Liver (tissue), 8 donors: ENCODE measurements at regions not wholly inside any gene's neighbourhood (a gene's known extent, or its start where the extent isn't known, plus 50 kb on each side); places are given as distances from the start of the nearest gene placed in this dataset.

Experiments used
- DNase-seq: peaks from one replicate; pipeline ENCODE4 v3.0.0-alpha.2; 2017; ENCODE audit warnings: low spot score
- H3K27ac ChIP-seq, 2 donors: one replicate each; pipeline ENCODE4 v1.7.0; 2013; ENCODE audit warnings: inconsistent platforms in 2 of 2, low read length in 2 of 2, control low read depth in 1 of 2, low read depth in 1 of 2, mild to moderate bottlenecking in 1 of 2
- H3K27me3 ChIP-seq, 4 donors: one replicate each; pipeline versions ENCODE4 v1.6.1 to v1.7.0; 2013; ENCODE audit warnings: low read length in 3 of 4, inconsistent platforms in 1 of 4, mild to moderate bottlenecking in 1 of 4, moderate library complexity in 1 of 4; ENCODE audit not compliant: control insufficient read depth in 4 of 4, insufficient read depth in 4 of 4
- H3K36me3 ChIP-seq, 4 donors: one replicate each; pipeline versions ENCODE4 v1.6.1 to v1.7.0; 2013; ENCODE audit warnings: low read length in 3 of 4, mild to moderate bottlenecking in 3 of 4, low read depth in 1 of 4, moderate library complexity in 1 of 4; ENCODE audit not compliant: control insufficient read depth in 4 of 4, insufficient read depth in 3 of 4
- H3K4me1 ChIP-seq, 4 donors: one replicate each; pipeline versions ENCODE4 v1.6.1 to v1.7.0; 2013; ENCODE audit warnings: low read length in 3 of 4, mild to moderate bottlenecking in 3 of 4, moderate library complexity in 1 of 4; ENCODE audit not compliant: control insufficient read depth in 4 of 4, insufficient read depth in 4 of 4
- H3K4me3 ChIP-seq, 3 donors: one replicate each; pipeline versions ENCODE4 v1.6.1 to v1.7.0; 2013; ENCODE audit warnings: low read length in 3 of 3, control low read depth in 1 of 3, low read depth in 1 of 3, mild to moderate bottlenecking in 1 of 3
- H3K9ac ChIP-seq, 2 donors: one replicate each; pipeline ENCODE4 v1.7.0; 2013; ENCODE audit warnings: low read length in 2 of 2, mild to moderate bottlenecking in 2 of 2, moderate library complexity in 2 of 2, control low read depth in 1 of 2, low read depth in 1 of 2
- H3K9me3 ChIP-seq, 4 donors: one replicate each; pipeline versions ENCODE4 v1.6.1 to v1.7.0; 2013; ENCODE audit warnings: low read length in 3 of 4; ENCODE audit not compliant: control insufficient read depth in 4 of 4
- EGR1 ChIP-seq, 2 donors: IDR thresholded peaks; 2 replicates each; pipeline ENCODE4 v1.6.1; 2016 to 2018; ENCODE audit warnings: antibody characterized with exemption in 2 of 2, low read depth in 2 of 2
- FOXA1 ChIP-seq: IDR thresholded peaks from 2 replicates; pipeline ENCODE4 v1.6.1; 2016; ENCODE audit warnings: antibody characterized with exemption
- FOXA2 ChIP-seq: IDR thresholded peaks from 2 replicates; pipeline ENCODE4 v1.6.1; 2016; ENCODE audit warnings: antibody characterized with exemption
- GABPA ChIP-seq, 2 donors: IDR thresholded peaks in 1 of 2; conservative IDR thresholded peaks in 1 of 2; 2 replicates each; pipeline ENCODE4 v1.6.1; 2016; ENCODE audit warnings: antibody characterized with exemption in 2 of 2, mild to moderate bottlenecking in 1 of 2, moderate library complexity in 1 of 2
- HNF4A ChIP-seq, 2 donors: conservative IDR thresholded peaks; 2 replicates each; pipeline ENCODE4 v1.6.1; 2016; ENCODE audit warnings: antibody characterized with exemption in 2 of 2, mild to moderate bottlenecking in 2 of 2
- JUND ChIP-seq, 2 donors: IDR thresholded peaks; 2 replicates each; pipeline ENCODE4 v1.6.1; 2016; ENCODE audit warnings: antibody characterized with exemption in 2 of 2
- NR2F2 ChIP-seq: IDR thresholded peaks from 2 replicates; pipeline ENCODE4 v1.6.1; 2016; ENCODE audit warnings: antibody characterized with exemption
- RAD21 ChIP-seq, 2 donors: IDR thresholded peaks; 2 replicates each; pipeline ENCODE4 v1.6.1; 2016; ENCODE audit warnings: antibody characterized with exemption in 2 of 2, mild to moderate bottlenecking in 2 of 2
- RXRA ChIP-seq, 2 donors: IDR thresholded peaks; 2 replicates each; pipeline ENCODE4 v1.6.1; 2017 to 2018; ENCODE audit warnings: antibody characterized with exemption in 2 of 2, mild to moderate bottlenecking in 1 of 2
- SP1 ChIP-seq: IDR thresholded peaks from 2 replicates; pipeline ENCODE4 v1.6.1; 2018; ENCODE audit warnings: antibody characterized with exemption, mild to moderate bottlenecking
- TAF1 ChIP-seq: conservative IDR thresholded peaks from 2 replicates; pipeline ENCODE4 v1.6.1; 2016; ENCODE audit warnings: antibody characterized with exemption, mild to moderate bottlenecking
- WGBS: extraction: QIAGEN DNeasy Blood & Tissue Kit; methylation state at CpG from one replicate; pipeline ENCODE4 v1.1.7; 2013; 5-methylcytosine and 5-hydroxymethylcytosine counted together
- TF ChIP-seq, protein P1 (sequence below): IDR thresholded peaks from 2 replicates; pipeline ENCODE4 v1.6.1; 2016; ENCODE audit warnings: antibody characterized with exemption, mild to moderate bottlenecking
- TF ChIP-seq, protein P2 (sequence below): IDR thresholded peaks from 2 replicates; pipeline ENCODE4 v1.6.1; 2016; ENCODE audit warnings: antibody characterized with exemption
- TF ChIP-seq, protein P3 (sequence below): fragments of 150-350 bp; IDR thresholded peaks from 2 replicates; pipeline ENCODE4 v1.5.1; 2017; ENCODE audit warnings: improper control_type of control experiment, low read depth, low read length; ENCODE audit not compliant: missing input control
- TF ChIP-seq, protein P4 (sequence below): IDR thresholded peaks from 2 replicates; pipeline ENCODE4 v1.6.1; 2016; ENCODE audit warnings: antibody characterized with exemption
- donor health status: healthy.
- donor health status: healthy.
- donor health status: healthy.
- donor health status: healthy.
- donor health status: healthy.

GRCh38 chr10:106214243-106214642 lies 950.3 kb downstream of the SORCS1 start:
- H3K36me3 ChIP-seq, result no peaks in the 10 kb centered on the region
- WGBS, result 36% methylated on average over 2 of the region's 2 CpGs
- no peak overlapping the region for H3K4me3 ChIP-seq
- TF ChIP-seq, protein P1, sequence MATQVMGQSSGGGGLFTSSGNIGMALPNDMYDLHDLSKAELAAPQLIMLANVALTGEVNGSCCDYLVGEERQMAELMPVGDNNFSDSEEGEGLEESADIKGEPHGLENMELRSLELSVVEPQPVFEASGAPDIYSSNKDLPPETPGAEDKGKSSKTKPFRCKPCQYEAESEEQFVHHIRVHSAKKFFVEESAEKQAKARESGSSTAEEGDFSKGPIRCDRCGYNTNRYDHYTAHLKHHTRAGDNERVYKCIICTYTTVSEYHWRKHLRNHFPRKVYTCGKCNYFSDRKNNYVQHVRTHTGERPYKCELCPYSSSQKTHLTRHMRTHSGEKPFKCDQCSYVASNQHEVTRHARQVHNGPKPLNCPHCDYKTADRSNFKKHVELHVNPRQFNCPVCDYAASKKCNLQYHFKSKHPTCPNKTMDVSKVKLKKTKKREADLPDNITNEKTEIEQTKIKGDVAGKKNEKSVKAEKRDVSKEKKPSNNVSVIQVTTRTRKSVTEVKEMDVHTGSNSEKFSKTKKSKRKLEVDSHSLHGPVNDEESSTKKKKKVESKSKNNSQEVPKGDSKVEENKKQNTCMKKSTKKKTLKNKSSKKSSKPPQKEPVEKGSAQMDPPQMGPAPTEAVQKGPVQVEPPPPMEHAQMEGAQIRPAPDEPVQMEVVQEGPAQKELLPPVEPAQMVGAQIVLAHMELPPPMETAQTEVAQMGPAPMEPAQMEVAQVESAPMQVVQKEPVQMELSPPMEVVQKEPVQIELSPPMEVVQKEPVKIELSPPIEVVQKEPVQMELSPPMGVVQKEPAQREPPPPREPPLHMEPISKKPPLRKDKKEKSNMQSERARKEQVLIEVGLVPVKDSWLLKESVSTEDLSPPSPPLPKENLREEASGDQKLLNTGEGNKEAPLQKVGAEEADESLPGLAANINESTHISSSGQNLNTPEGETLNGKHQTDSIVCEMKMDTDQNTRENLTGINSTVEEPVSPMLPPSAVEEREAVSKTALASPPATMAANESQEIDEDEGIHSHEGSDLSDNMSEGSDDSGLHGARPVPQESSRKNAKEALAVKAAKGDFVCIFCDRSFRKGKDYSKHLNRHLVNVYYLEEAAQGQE, result no peak
- TF ChIP-seq GABPA (IDR thresholded peaks at IDR 0.05 in 1 of 2, conservative IDR thresholded peaks at IDR 0.05 in 1 of 2) (no peak), JUND (IDR thresholded peaks at IDR 0.05) (no peak), HNF4A (conservative IDR thresholded peaks at IDR 0.05) (peak in 1 of 2 donors; percentile 37), FOXA2 (no peak), SP1 (no peak), RAD21 (IDR thresholded peaks at IDR 0.05) (no peak), NR2F2 (no peak), FOXA1 (no peak), TAF1 (no peak), RXRA (IDR thresholded peaks at IDR 0.05) (peak in 1 of 2 donors; percentile 13)
- TF ChIP-seq, protein P2, sequence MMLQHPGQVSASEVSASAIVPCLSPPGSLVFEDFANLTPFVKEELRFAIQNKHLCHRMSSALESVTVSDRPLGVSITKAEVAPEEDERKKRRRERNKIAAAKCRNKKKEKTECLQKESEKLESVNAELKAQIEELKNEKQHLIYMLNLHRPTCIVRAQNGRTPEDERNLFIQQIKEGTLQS, result no peak
- no peak overlapping the region for H3K9ac ChIP-seq
- H3K4me1 ChIP-seq, result peaks cover 0 to 6% (median 3%) of the 10 kb centered on the region in 4 donors
- no peak overlapping the region for H3K27ac ChIP-seq
- no peaks in the 10 kb centered on the region for H3K9me3 ChIP-seq
- no peak for DNase-seq
- H3K27me3 ChIP-seq, result no peaks in the 10 kb centered on the region

DNA sequence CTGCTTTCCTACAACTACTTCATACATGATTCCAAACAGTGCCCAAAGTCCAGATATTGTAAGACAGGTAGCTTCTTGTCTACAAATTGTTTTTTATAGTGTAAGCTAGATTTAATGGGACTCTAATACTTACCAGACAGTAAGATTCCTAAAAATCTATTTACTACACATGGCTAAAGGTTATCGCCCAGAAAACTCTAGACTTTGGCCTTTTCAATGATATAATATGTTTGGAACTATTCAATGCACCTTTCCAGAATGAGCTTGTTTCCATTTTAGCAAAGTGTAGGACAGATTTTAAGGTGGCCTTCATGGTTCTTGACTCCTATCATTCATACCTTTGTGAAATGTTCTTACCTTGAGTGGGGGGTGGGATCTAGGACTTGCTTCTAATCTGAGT lies 951.0 kb downstream of the SORCS1 start:
- no peaks in the 10 kb centered on the region for H3K9me3 ChIP-seq
- TF ChIP-seq RXRA (IDR thresholded peaks at IDR 0.05) (peak in 1 of 2 donors; percentile 34), HNF4A (conservative IDR thresholded peaks at IDR 0.05) (peak in 1 of 2 donors; percentile 69)
- TF ChIP-seq, protein P3, sequence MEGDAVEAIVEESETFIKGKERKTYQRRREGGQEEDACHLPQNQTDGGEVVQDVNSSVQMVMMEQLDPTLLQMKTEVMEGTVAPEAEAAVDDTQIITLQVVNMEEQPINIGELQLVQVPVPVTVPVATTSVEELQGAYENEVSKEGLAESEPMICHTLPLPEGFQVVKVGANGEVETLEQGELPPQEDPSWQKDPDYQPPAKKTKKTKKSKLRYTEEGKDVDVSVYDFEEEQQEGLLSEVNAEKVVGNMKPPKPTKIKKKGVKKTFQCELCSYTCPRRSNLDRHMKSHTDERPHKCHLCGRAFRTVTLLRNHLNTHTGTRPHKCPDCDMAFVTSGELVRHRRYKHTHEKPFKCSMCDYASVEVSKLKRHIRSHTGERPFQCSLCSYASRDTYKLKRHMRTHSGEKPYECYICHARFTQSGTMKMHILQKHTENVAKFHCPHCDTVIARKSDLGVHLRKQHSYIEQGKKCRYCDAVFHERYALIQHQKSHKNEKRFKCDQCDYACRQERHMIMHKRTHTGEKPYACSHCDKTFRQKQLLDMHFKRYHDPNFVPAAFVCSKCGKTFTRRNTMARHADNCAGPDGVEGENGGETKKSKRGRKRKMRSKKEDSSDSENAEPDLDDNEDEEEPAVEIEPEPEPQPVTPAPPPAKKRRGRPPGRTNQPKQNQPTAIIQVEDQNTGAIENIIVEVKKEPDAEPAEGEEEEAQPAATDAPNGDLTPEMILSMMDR, result no peak
- no peak overlapping the region for H3K9ac ChIP-seq
- DNase-seq, result no peak
- 33% methylated on average over 1 of the region's 1 CpG for WGBS
- no peak overlapping the region for H3K27ac ChIP-seq
- peaks cover 0 to 6% (median 3%) of the 10 kb centered on the region in 4 donors for H3K4me1 ChIP-seq
- no peaks in the 10 kb centered on the region for H3K27me3 ChIP-seq
- no peaks in the 10 kb centered on the region for H3K36me3 ChIP-seq
- no peak overlapping the region for H3K4me3 ChIP-seq

- Histone ChIP-seq H3K27me3 (no peaks in the 10 kb centered on the region), H3K4me1 (no peaks in the 10 kb centered on the region), H3K9ac (no peak overlapping the region), H3K4me3 (no peak overlapping the region), H3K9me3 (no peaks in the 10 kb centered on the region), H3K36me3 (no peaks in the 10 kb centered on the region), H3K27ac (no peak overlapping the region)
- DNase-seq, result no peak
- no peak for TF ChIP-seq GABPA (IDR thresholded peaks at IDR 0.05 in 1 of 2, conservative IDR thresholded peaks at IDR 0.05 in 1 of 2)
- TF ChIP-seq, protein P1, result no peak
- no peak for TF ChIP-seq FOXA1
- TF ChIP-seq TAF1, result no peak
- TF ChIP-seq, protein P4, sequence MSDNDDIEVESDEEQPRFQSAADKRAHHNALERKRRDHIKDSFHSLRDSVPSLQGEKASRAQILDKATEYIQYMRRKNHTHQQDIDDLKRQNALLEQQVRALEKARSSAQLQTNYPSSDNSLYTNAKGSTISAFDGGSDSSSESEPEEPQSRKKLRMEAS, result no peak
- TF ChIP-seq EGR1 (IDR thresholded peaks at IDR 0.05; ENCODE audit: low read depth in 2 of 2), result no peak
- no peak for TF ChIP-seq RXRA (IDR thresholded peaks at IDR 0.05)
Measured at GRCh38 chr10:106198275-106198674, 966.2 kb downstream of the SORCS1 start.
